Hematopoietic multipotent progenitor cell treated with erythropoietin and hydrocortisone succinate and interleukin-3 and kit ligand, for 17 days (in vitro differentiated cells): ENCODE measurements at regions not wholly inside any gene's neighbourhood (a gene's known extent, or its start where the extent isn't known, plus 50 kb on each side); places are given as distances from the start of the nearest gene placed in this dataset.

Experiments
- DNase-seq: peaks from one replicate; pipeline ENCODE4 v3.0.0-alpha.2; 2015; ENCODE audit warnings: low spot score

GRCh38 chr2:204234879-204235278 is 298.3 kb downstream of the ICOS start:
- no peak for DNase-seq

GRCh38 chr2:204237416-204237815 is 300.9 kb downstream of the ICOS start:
- no peak for DNase-seq

GRCh38 chr2:204239411-204240165 is 303.0 kb downstream of the ICOS start:
- DNase-seq = no peak

- DNase-seq = no peak
These were observed 304.3 kb upstream of the PARD3B start for GRCh38 chr2:204240961-204241360.

- DNase-seq = no peak
These were observed 295.8 kb upstream of the PARD3B start for GRCh38 chr2:204249437-204249836.

GRCh38 chr2:204250692-204251091 is 294.6 kb upstream of the PARD3B start:
- no peak for DNase-seq

- no peak for DNase-seq
These were observed 293.9 kb upstream of the PARD3B start for GRCh38 chr2:204251158-204251997.

- DNase-seq = no peak
These were observed 293.3 kb upstream of the PARD3B start for GRCh38 chr2:204251998-204252376.

- no peak for DNase-seq
These were observed 290.2 kb upstream of the PARD3B start for GRCh38 chr2:204255071-204255470.

GRCh38 chr2:204255526-204255925 is 289.7 kb upstream of the PARD3B start:
- no peak for DNase-seq

- DNase-seq = no peak
These were observed 287.5 kb upstream of the PARD3B start for GRCh38 chr2:204257781-204258180.

- no peak for DNase-seq
These were observed 286.4 kb upstream of the PARD3B start for GRCh38 chr2:204258890-204259289.

- no peak for DNase-seq
These were observed 285.0 kb upstream of the PARD3B start for GRCh38 chr2:204260162-204260877.

- DNase-seq = no peak
These were observed 284.4 kb upstream of the PARD3B start for GRCh38 chr2:204260901-204261300.

GRCh38 chr2:204261846-204262245 is 283.4 kb upstream of the PARD3B start:
- no peak for DNase-seq

GRCh38 chr2:204264085-204264553 is 281.2 kb upstream of the PARD3B start:
- no peak for DNase-seq

- no peak for DNase-seq
These were observed 280.6 kb upstream of the PARD3B start for GRCh38 chr2:204264621-204265140.

- no peak for DNase-seq
These were observed 279.5 kb upstream of the PARD3B start for GRCh38 chr2:204265681-204266181.

- DNase-seq = no peak
These were observed 276.8 kb upstream of the PARD3B start for GRCh38 chr2:204268458-204268857.

GRCh38 chr2:204268971-204269370 is 276.3 kb upstream of the PARD3B start:
- no peak for DNase-seq

- DNase-seq = no peak
These were observed 273.2 kb upstream of the PARD3B start for GRCh38 chr2:204272089-204272488.

- DNase-seq = no peak
These were observed 272.5 kb upstream of the PARD3B start for GRCh38 chr2:204272610-204273287.
